B cell (primary cell): ENCODE measurements at regions not wholly inside any gene's neighbourhood (a gene's known extent, or its start where the extent isn't known, plus 50 kb on each side); places are given as distances from the start of the nearest gene placed in this dataset.

Source experiments
- ATAC-seq: fragments of 200-7000 bp; cut with Tn5 transposase; one replicate; pipeline ENCODE4 v1.10.0; 2021; ENCODE audit warnings: low read depth, mild to moderate bottlenecking, moderate number of reproducible peaks, moderate library complexity
- CTCF ChIA-PET: fragments of 350-600 bp; sonication (Branson Sonifier 250); formaldehyde crosslinking; loops from one replicate; lab custom pipeline; 2021; ENCODE audit warnings: antibody characterized with exemption, inconsistent platforms; lab: Charles Lee
- POLR2A ChIA-PET: fragments of 350-600 bp; sonication (Branson Sonifier 250); formaldehyde crosslinking; loops from one replicate; lab custom pipeline; 2021; ENCODE audit warnings: antibody characterized with exemption; lab: Charles Lee
- DNase-seq: peaks from one replicate; pipeline ENCODE4 v3.0.0; 2013
- H2AFZ ChIP-seq: 2 replicates; pipeline ENCODE4 v1.6.1; 2012; ENCODE audit warnings: mild to moderate bottlenecking, low read depth, low read length; ENCODE audit not compliant: insufficient read depth, poor library complexity, severe bottlenecking
- H3K27ac ChIP-seq, 2 donors: 1 replicate in 1 of 2; 2 replicates in 1 of 2; pipeline ENCODE4 v1.5.1; 2012 to 2013; ENCODE audit warnings: low read length in 2 of 2, mild to moderate bottlenecking in 2 of 2, moderate library complexity in 1 of 2
- H3K27me3 ChIP-seq, 4 experiments: fragments of 200-600 bp in 1 of 4; sonication (generic) in 1 of 4; replicated peaks in 1 of 4; 1 replicate in 2 of 4; 2 replicates in 2 of 4; pipeline versions ENCODE4 v1.6.1 to v1.7.0; 2013 to 2016; ENCODE audit warnings: low read length in 3 of 4, mild to moderate bottlenecking in 2 of 4, mixed read lengths in 1 of 4, moderate library complexity in 1 of 4; ENCODE audit not compliant: insufficient read depth in 4 of 4, control insufficient read depth in 3 of 4; ENCODE audit errors: control extremely low read depth in 1 of 4
- H3K36me3 ChIP-seq, 2 experiments: replicated peaks in 1 of 2; 1 replicate in 1 of 2; 2 replicates in 1 of 2; pipeline versions ENCODE4 v1.6.1 to v1.7.1; 2013; ENCODE audit warnings: low read length in 1 of 2; ENCODE audit not compliant: insufficient read depth in 2 of 2, control insufficient read depth in 1 of 2; ENCODE audit errors: control extremely low read depth in 1 of 2, extremely low read depth in 1 of 2
- H3K4me1 ChIP-seq, 2 donors: fragments of 200-600 bp in 1 of 2; sonication (generic) in 1 of 2; 1 replicate in 1 of 2; 2 replicates in 1 of 2; pipeline versions ENCODE4 v1.5.1 to v1.6.1; 2013 to 2017; ENCODE audit warnings: low read length in 2 of 2; ENCODE audit not compliant: control insufficient read depth in 2 of 2, insufficient read depth in 2 of 2
- H3K4me2 ChIP-seq: replicated peaks from 2 replicates; pipeline ENCODE3; 2012; ENCODE audit warnings: mild to moderate bottlenecking, low read depth, low read length; ENCODE audit not compliant: poor library complexity, severe bottlenecking
- H3K4me3 ChIP-seq, 5 experiments: fragments of 200-600 bp in 1 of 5; sonication (generic) in 1 of 5; 1 replicate in 3 of 5; 2 replicates in 2 of 5; pipeline versions ENCODE4 v1.5.1 to v1.7.0; 2011 to 2016; ENCODE audit warnings: low read length in 4 of 5, mild to moderate bottlenecking in 4 of 5, low read depth in 2 of 5, control low read depth in 1 of 5, moderate library complexity in 1 of 5; ENCODE audit not compliant: insufficient read depth in 1 of 5; ENCODE audit errors: control extremely low read depth in 1 of 5, extremely low read depth in 1 of 5
- H3K79me2 ChIP-seq: fragments of 200-600 bp; sonication (generic); one replicate; pipeline ENCODE4 v1.6.0; 2016; ENCODE audit warnings: low read length; ENCODE audit not compliant: control insufficient read depth, insufficient read depth
- H3K9ac ChIP-seq: fragments of 200-600 bp; sonication (generic); 2 replicates; pipeline ENCODE4 v1.6.1; 2017; ENCODE audit warnings: mild to moderate bottlenecking, low read length, moderate library complexity
- H3K9me3 ChIP-seq, 3 donors: one replicate each; pipeline versions ENCODE4 v1.6.1 to v1.7.1; 2013; ENCODE audit warnings: low read length in 2 of 3; ENCODE audit not compliant: control insufficient read depth in 2 of 3, insufficient read depth in 1 of 3; ENCODE audit errors: control extremely low read depth in 1 of 3
- H4K20me1 ChIP-seq: 2 replicates; pipeline ENCODE4 v1.6.0; 2012; ENCODE audit warnings: mild to moderate bottlenecking, low read length; ENCODE audit not compliant: insufficient read depth, control insufficient read depth, poor library complexity, severe bottlenecking
- H3K27ac Mint-ChIP-seq: one replicate; pipeline ENCODE4 v1.8.0; 2021; ENCODE audit warnings: mixed read lengths
- H3K27me3 Mint-ChIP-seq: one replicate; pipeline ENCODE4 v1.8.0; 2021; ENCODE audit warnings: mixed read lengths
- H3K4me1 Mint-ChIP-seq: one replicate; pipeline ENCODE4 v1.8.0; 2021; ENCODE audit warnings: mixed read lengths
- H3K4me3 Mint-ChIP-seq: one replicate; pipeline ENCODE4 v1.8.0; 2021; ENCODE audit warnings: mixed read lengths
- H3K9me3 Mint-ChIP-seq: one replicate; pipeline ENCODE4 v1.8.0; 2022; ENCODE audit warnings: mixed read lengths; ENCODE audit not compliant: insufficient read depth
- EZH2 ChIP-seq: IDR thresholded peaks from 2 replicates; pipeline ENCODE4 v1.6.1; 2012; ENCODE audit warnings: borderline replicate concordance, low read depth, mild to moderate bottlenecking, moderate library complexity, low read length; ENCODE audit not compliant: insufficient read depth, poor library complexity, severe bottlenecking
- WGBS: methylation state at CpG from one replicate; pipeline ENCODE4 v1.1.5; 2013; ENCODE audit warnings: missing lambda C conversion rate; ENCODE audit not compliant: insufficient coverage; 5-methylcytosine and 5-hydroxymethylcytosine counted together
- intact Hi-C: fragments of 100-400 bp; cut with micrococcal nuclease; formaldehyde crosslinking; loops from one replicate; pipeline ENCODE4 v1.10.0; 2022
- TF ChIP-seq, protein P1 (sequence below): fragments of 200-600 bp; IDR thresholded peaks from one replicate; pipeline ENCODE4 v1.8.0; 2022; ENCODE audit warnings: antibody characterized with exemption, mild to moderate bottlenecking

GRCh38 chr7:126041472-126041871, 1111.8 kb upstream of the POT1 start:
- Histone ChIP-seq H3K79me2 (no peaks in the 10 kb centered on the region), H3K36me3 (no peaks in the 10 kb centered on the region), H3K27me3 (no peaks in the 10 kb centered on the region), H3K4me3 (no peak overlapping the region), H3K9ac (no peak overlapping the region), H3K9me3 (peaks cover 0 to 15% (median 0%) of the 10 kb centered on the region in 3 donors), H4K20me1 (no peaks in the 10 kb centered on the region), H3K4me1 (no peaks in the 10 kb centered on the region), H3K4me2 (no peak overlapping the region), H2AFZ (no peak overlapping the region), H3K27ac (no peak overlapping the region)
- ATAC-seq (no peak), DNase-seq (no peak)
- CTCF ChIA-PET = no interaction called here
- no peak for TF ChIP-seq EZH2
- TF ChIP-seq, protein P1, sequence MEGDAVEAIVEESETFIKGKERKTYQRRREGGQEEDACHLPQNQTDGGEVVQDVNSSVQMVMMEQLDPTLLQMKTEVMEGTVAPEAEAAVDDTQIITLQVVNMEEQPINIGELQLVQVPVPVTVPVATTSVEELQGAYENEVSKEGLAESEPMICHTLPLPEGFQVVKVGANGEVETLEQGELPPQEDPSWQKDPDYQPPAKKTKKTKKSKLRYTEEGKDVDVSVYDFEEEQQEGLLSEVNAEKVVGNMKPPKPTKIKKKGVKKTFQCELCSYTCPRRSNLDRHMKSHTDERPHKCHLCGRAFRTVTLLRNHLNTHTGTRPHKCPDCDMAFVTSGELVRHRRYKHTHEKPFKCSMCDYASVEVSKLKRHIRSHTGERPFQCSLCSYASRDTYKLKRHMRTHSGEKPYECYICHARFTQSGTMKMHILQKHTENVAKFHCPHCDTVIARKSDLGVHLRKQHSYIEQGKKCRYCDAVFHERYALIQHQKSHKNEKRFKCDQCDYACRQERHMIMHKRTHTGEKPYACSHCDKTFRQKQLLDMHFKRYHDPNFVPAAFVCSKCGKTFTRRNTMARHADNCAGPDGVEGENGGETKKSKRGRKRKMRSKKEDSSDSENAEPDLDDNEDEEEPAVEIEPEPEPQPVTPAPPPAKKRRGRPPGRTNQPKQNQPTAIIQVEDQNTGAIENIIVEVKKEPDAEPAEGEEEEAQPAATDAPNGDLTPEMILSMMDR = no peak
- H3K9me3 Mint-ChIP-seq = no peaks in the 10 kb centered on the region
- H3K4me1 Mint-ChIP-seq = no peaks in the 10 kb centered on the region
- 96% methylated on average over 3 of the region's 5 CpGs for WGBS
- intact Hi-C loops = no loop called here
- no peak overlapping the region for H3K4me3 Mint-ChIP-seq
- POLR2A ChIA-PET = no interaction called here
- no peaks in the 10 kb centered on the region for H3K27me3 Mint-ChIP-seq
- H3K27ac Mint-ChIP-seq = no peak overlapping the region

DNA sequence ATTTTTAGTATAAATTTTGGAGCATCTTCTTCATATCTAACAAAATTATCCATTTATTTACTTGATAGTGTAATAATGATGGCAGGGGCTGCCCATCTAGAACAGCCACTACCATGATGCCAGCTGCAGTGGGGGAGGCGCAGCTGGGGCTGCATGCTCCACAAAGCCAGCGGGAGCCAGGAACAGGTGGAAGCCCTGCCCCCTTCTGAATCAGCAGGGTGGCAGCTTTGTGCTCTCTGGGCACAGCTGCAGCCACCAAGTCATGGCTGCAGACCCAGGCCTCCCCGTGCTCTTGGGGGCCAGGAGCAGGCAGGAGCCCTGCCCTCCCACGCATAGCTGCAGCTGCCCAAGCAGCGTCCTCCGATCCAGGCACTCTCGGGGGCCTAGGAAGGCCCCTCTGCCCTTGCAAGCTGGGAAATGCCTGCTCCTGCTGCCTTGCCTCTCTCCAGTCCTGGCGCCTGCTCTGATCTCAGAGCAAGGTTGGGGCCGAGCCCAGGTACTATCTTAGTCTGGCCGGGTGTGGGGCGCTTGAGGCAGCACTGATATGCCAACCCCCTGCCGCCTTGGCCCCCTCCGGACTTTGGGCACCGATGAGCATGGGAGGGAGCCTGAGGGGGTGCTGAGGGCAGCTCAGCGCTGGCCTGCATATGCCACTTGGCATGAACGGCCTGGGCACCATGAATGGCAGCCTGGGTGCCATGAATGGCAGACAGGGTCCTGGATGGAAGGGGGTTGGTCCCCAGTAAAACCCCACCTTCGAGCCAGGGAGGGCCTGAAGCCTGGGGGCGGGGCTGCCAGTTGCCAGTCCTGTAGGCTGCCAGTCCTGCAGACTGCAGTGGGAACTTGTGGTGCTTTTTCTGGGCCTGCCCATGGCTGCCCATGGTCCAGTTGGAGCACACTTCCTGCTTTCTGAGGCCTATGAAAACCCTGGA, 1110.8 kb upstream of the POT1 start:
- 79% methylated on average over 18 of the region's 18 CpGs for WGBS
- H3K79me2 ChIP-seq = no peaks in the 10 kb centered on the region
- DNase-seq = no peak
- H4K20me1 ChIP-seq = no peaks in the 10 kb centered on the region
- H3K27ac ChIP-seq = no peak overlapping the region
- H3K4me3 Mint-ChIP-seq = no peak overlapping the region
- no peaks in the 10 kb centered on the region for H3K27me3 ChIP-seq
- ATAC-seq = no peak
- H3K4me3 ChIP-seq = no peak overlapping the region
- H2AFZ ChIP-seq = no peak overlapping the region
- POLR2A ChIA-PET = no interaction called here
- H3K9me3 ChIP-seq = peaks cover 0 to 15% (median 0%) of the 10 kb centered on the region in 3 donors
- intact Hi-C loops = no loop called here
- TF ChIP-seq EZH2 = no peak
- TF ChIP-seq, protein P1 = no peak
- H3K4me1 Mint-ChIP-seq = no peaks in the 10 kb centered on the region
- no peaks in the 10 kb centered on the region for H3K4me1 ChIP-seq
- H3K9ac ChIP-seq = no peak overlapping the region
- H3K36me3 ChIP-seq = no peaks in the 10 kb centered on the region
- H3K27ac Mint-ChIP-seq = no peak overlapping the region
- CTCF ChIA-PET = no interaction called here
- no peaks in the 10 kb centered on the region for H3K27me3 Mint-ChIP-seq
- H3K4me2 ChIP-seq = no peak overlapping the region
- no peaks in the 10 kb centered on the region for H3K9me3 Mint-ChIP-seq
